ENCODE measurements at regions not wholly inside any gene's neighbourhood (a gene's known extent, or its start where the extent isn't known, plus 50 kb on each side); places are given as distances from the start of the nearest gene placed in this dataset.

- H3K23me2 ChIP-seq (ENCODE audit: insufficient read length, low read depth, low read length, poor library complexity, severe bottlenecking), result peaks cover 59% of the 10 kb centered on the region
- H3K27me3 ChIP-seq (ENCODE audit: insufficient read depth, low read length), result peaks cover 76% of the 10 kb centered on the region
- H3K27ac ChIP-seq (ENCODE audit: insufficient read length, low read depth, low read length), result no peak overlapping the region
- Mint-ChIP-seq H3K36me3 (ENCODE audit: insufficient read depth in 1 of 3, low read depth in 3 of 3) (no peaks in the 10 kb centered on the region; a peak in 1 of 7 replicates), H3K9me3 (peaks cover 0 to 6% of the 10 kb centered on the region in 2 experiments; a peak in 3 of 5 replicates), H3K4me1 (peaks cover 56 to 58% of the 10 kb centered on the region in 2 experiments), H3K27ac (no peak overlapping the region), H3K4me3 (peak overlapping the region; percentile 25 to 82; a peak in 4 of 5 replicates), H3K27me3 (ENCODE audit: low read depth) (peaks cover 83% of the 10 kb centered on the region)
- no peak overlapping the region for H2BK120ac ChIP-seq (ENCODE audit: low read depth, low read length, poor library complexity, severe bottlenecking)
- H3K4me1 ChIP-seq (ENCODE audit: insufficient read depth, low read length), result peaks cover 3% of the 10 kb centered on the region; the same call in 1 of the 2 replicates
- no peak overlapping the region for H3K56ac ChIP-seq (ENCODE audit: insufficient read length, low read depth, low read length)
- no peak overlapping the region for H4K8ac ChIP-seq (replicated peaks; ENCODE audit: insufficient read length, low read depth, low read length)
- no peak overlapping the region for H3K14ac ChIP-seq (ENCODE audit: insufficient read depth, low read length)
- TF ChIP-seq CTCF (conservative IDR thresholded peaks at IDR 0.05), result 0 out of 3 replicates have a peak, but pooled peaks have one; percentile 18
- no peak overlapping the region for H3K9ac ChIP-seq (ENCODE audit: extremely low read depth, insufficient read length, low read length)
- H3K9me3 ChIP-seq (ENCODE audit: control insufficient read depth, low read depth, low read length), result no peaks in the 10 kb centered on the region
- H3K18ac ChIP-seq (ENCODE audit: insufficient read length, low read depth, low read length), result no peak overlapping the region
- H4K91ac ChIP-seq (ENCODE audit: insufficient read length, low read depth, low read length), result no peak overlapping the region
- H3K4ac ChIP-seq (ENCODE audit: low read depth, low read length), result no peak overlapping the region
- no peak overlapping the region for H3T11ph ChIP-seq (ENCODE audit: low read length)
- WGBS (ENCODE audit: extremely low coverage, insufficient read length, low lambda C conversion rate), result no CpG with 5 or more reads among the region's 18 CpGs
- H3K4me2 ChIP-seq (ENCODE audit: insufficient read depth, insufficient read length, low read length), result peak overlapping the region; percentile 74
- no peak overlapping the region for H2BK12ac ChIP-seq (ENCODE audit: insufficient read length, low read depth, low read length)
- no peaks in the 10 kb centered on the region for H4K20me1 ChIP-seq (ENCODE audit: control insufficient read depth, insufficient read depth, insufficient read length)
- no peak overlapping the region for H2AK5ac ChIP-seq (ENCODE audit: insufficient read length, low read length)
- no peak overlapping the region for H3K23ac ChIP-seq (ENCODE audit: insufficient read length, low read depth, low read length)
- no peak overlapping the region for H2BK15ac ChIP-seq (ENCODE audit: low read depth, low read length)
- no peak overlapping the region for H2BK5ac ChIP-seq (ENCODE audit: insufficient read length, low read length)
- no peak overlapping the region for H2AFZ ChIP-seq (ENCODE audit: low read length)
- H3K79me1 ChIP-seq (ENCODE audit: insufficient read depth, low read depth, low read length, poor library complexity, severe bottlenecking), result no peaks in the 10 kb centered on the region
- peak; percentile 62 for DNase-seq
- no peaks in the 10 kb centered on the region for H3K79me2 ChIP-seq (ENCODE audit: insufficient read depth, low read length)
- no peak overlapping the region for H2BK20ac ChIP-seq (ENCODE audit: low read depth, low read length, poor library complexity, severe bottlenecking)
- H4K5ac ChIP-seq (ENCODE audit: insufficient read length, low read depth, low read length), result no peak overlapping the region
These were observed 113.2 kb downstream of the KCNRG start for GRCh38 chr13:50128428-50128931.

All from H9 (cell line).